ENCODE measurements at regions not wholly inside any gene's neighbourhood (a gene's known extent, or its start where the extent isn't known, plus 50 kb on each side); places are given as distances from the start of the nearest gene placed in this dataset.

GRCh38 chr1:220348211-220348610, 76.0 kb upstream of the RAB3GAP2 start:
- Histone ChIP-seq H3K4me3 (ENCODE audit: low read depth in 1 of 2, low read length in 2 of 2) (no peak overlapping the region), H3K36me3 (ENCODE audit: insufficient read depth, low read length) (no peaks in the 10 kb centered on the region), H3K9me3 (ENCODE audit: insufficient read depth, low read length, severe bottlenecking) (no peaks in the 10 kb centered on the region), H3K4me2 (ENCODE audit: insufficient read depth, low read length) (no peak overlapping the region), H3K27me3 (ENCODE audit: insufficient read depth, low read length, poor library complexity) (peaks cover 5% of the 10 kb centered on the region), H3K4me1 (ENCODE audit: insufficient read depth, low read length) (0 out of 2 replicates have a peak, but pooled peaks cover 2% of the 10 kb centered on the region), H3K79me2 (ENCODE audit: insufficient read depth, low read length) (no peaks in the 10 kb centered on the region), H4K20me1 (ENCODE audit: insufficient read depth, low read length) (no peaks in the 10 kb centered on the region), H3K9ac (ENCODE audit: low read depth, low read length) (no peak overlapping the region), H3K27ac (ENCODE audit: low read length) (no peak overlapping the region), H2AFZ (ENCODE audit: low read depth, low read length) (no peak overlapping the region)
- ATAC-seq (ENCODE audit: insufficient read depth, low read depth) (no peak), DNase-seq (no peak)
- no peak for TF ChIP-seq EZH2 (IDR thresholded peaks at IDR 0.05; ENCODE audit: borderline replicate concordance, low read depth, low read length, severe bottlenecking)
- TF ChIP-seq CTCF (IDR thresholded peaks at IDR 0.05; ENCODE audit: borderline replicate concordance, extremely low read depth, low read length, poor library complexity, severe bottlenecking) = no peak

GRCh38 chr1:220347654-220348175, 75.5 kb upstream of the RAB3GAP2 start:
- no peak for DNase-seq

GRCh38 chr1:220344745-220345144, 72.5 kb upstream of the RAB3GAP2 start:
- Histone ChIP-seq H3K27ac (ENCODE audit: low read length) (no peak overlapping the region), H3K36me3 (ENCODE audit: insufficient read depth, low read length) (no peaks in the 10 kb centered on the region), H3K79me2 (ENCODE audit: insufficient read depth, low read length) (no peaks in the 10 kb centered on the region), H3K4me3 (ENCODE audit: low read depth in 1 of 2, low read length in 2 of 2) (no peak overlapping the region), H2AFZ (ENCODE audit: low read depth, low read length) (no peak overlapping the region), H3K9me3 (ENCODE audit: insufficient read depth, low read length, severe bottlenecking) (no peaks in the 10 kb centered on the region), H3K9ac (ENCODE audit: low read depth, low read length) (no peak overlapping the region), H3K4me2 (ENCODE audit: insufficient read depth, low read length) (no peak overlapping the region), H3K27me3 (ENCODE audit: insufficient read depth, low read length, poor library complexity) (peaks cover 5% of the 10 kb centered on the region), H4K20me1 (ENCODE audit: insufficient read depth, low read length) (no peaks in the 10 kb centered on the region), H3K4me1 (ENCODE audit: insufficient read depth, low read length) (0 out of 2 replicates have a peak, but pooled peaks cover 2% of the 10 kb centered on the region)
- DNase-seq (no peak), ATAC-seq (ENCODE audit: insufficient read depth, low read depth) (no peak)
- TF ChIP-seq CTCF (IDR thresholded peaks at IDR 0.05; ENCODE audit: borderline replicate concordance, extremely low read depth, low read length, poor library complexity, severe bottlenecking) (no peak), EZH2 (IDR thresholded peaks at IDR 0.05; ENCODE audit: borderline replicate concordance, low read depth, low read length, severe bottlenecking) (no peak)

More at GRCh38 chr1:220347654-220348175, 75.5 kb upstream of the RAB3GAP2 start:
- Histone ChIP-seq H3K4me3 (ENCODE audit: low read depth in 1 of 2, low read length in 2 of 2) (no peak overlapping the region), H3K9ac (ENCODE audit: low read depth, low read length) (no peak overlapping the region), H3K27me3 (ENCODE audit: insufficient read depth, low read length, poor library complexity) (peaks cover 5% of the 10 kb centered on the region), H2AFZ (ENCODE audit: low read depth, low read length) (no peak overlapping the region), H3K79me2 (ENCODE audit: insufficient read depth, low read length) (no peaks in the 10 kb centered on the region), H3K36me3 (ENCODE audit: insufficient read depth, low read length) (no peaks in the 10 kb centered on the region), H3K4me1 (ENCODE audit: insufficient read depth, low read length) (0 out of 2 replicates have a peak, but pooled peaks cover 2% of the 10 kb centered on the region), H3K27ac (ENCODE audit: low read length) (no peak overlapping the region), H4K20me1 (ENCODE audit: insufficient read depth, low read length) (no peaks in the 10 kb centered on the region), H3K4me2 (ENCODE audit: insufficient read depth, low read length) (no peak overlapping the region), H3K9me3 (ENCODE audit: insufficient read depth, low read length, severe bottlenecking) (no peaks in the 10 kb centered on the region)
- ATAC-seq (ENCODE audit: insufficient read depth, low read depth) = no peak
- TF ChIP-seq CTCF (IDR thresholded peaks at IDR 0.05; ENCODE audit: borderline replicate concordance, extremely low read depth, low read length, poor library complexity, severe bottlenecking) (no peak), EZH2 (IDR thresholded peaks at IDR 0.05; ENCODE audit: borderline replicate concordance, low read depth, low read length, severe bottlenecking) (no peak)
